Central memory CD8-positive, alpha-beta T cell (primary cell): ENCODE measurements at regions not wholly inside any gene's neighbourhood (a gene's known extent, or its start where the extent isn't known, plus 50 kb on each side); places are given as distances from the start of the nearest gene placed in this dataset.

Experiments
- ATAC-seq: fragments of 150-1000 bp; cut with Tn5 transposase; replicated peaks from 2 replicates; pipeline ENCODE4 v1.10.0; 2022; ENCODE audit warnings: mild to moderate bottlenecking, moderate FRiP score, moderate number of reproducible peaks; ENCODE audit not compliant: poor library complexity, severe bottlenecking; ENCODE audit errors: extremely low read depth
- DNase-seq, 2 donors: peaks; one replicate each; pipeline ENCODE4 v3.0.0; 2021; ENCODE audit warnings: low spot score in 2 of 2
- H3K27ac Mint-ChIP-seq: one replicate; pipeline ENCODE4 v1.8.0; 2022; ENCODE audit warnings: low read depth, mild to moderate bottlenecking, moderate library complexity, mixed read lengths
- H3K27me3 Mint-ChIP-seq: one replicate; pipeline ENCODE4 v1.8.0; 2022; ENCODE audit warnings: mixed read lengths
- H3K36me3 Mint-ChIP-seq: one replicate; pipeline ENCODE4 v1.8.0; 2022; ENCODE audit warnings: mild to moderate bottlenecking, moderate library complexity, mixed read lengths; ENCODE audit not compliant: insufficient read depth
- H3K4me1 Mint-ChIP-seq: one replicate; pipeline ENCODE4 v1.8.0; 2022; ENCODE audit warnings: mixed read lengths
- H3K4me3 Mint-ChIP-seq: one replicate; pipeline ENCODE4 v1.8.0; 2022; ENCODE audit warnings: mild to moderate bottlenecking, moderate library complexity, mixed read lengths
- H3K9me3 Mint-ChIP-seq: one replicate; pipeline ENCODE4 v1.8.0; 2022; ENCODE audit warnings: mixed read lengths

- no peaks in the 10 kb centered on the region for H3K27me3 Mint-ChIP-seq
- H3K9me3 Mint-ChIP-seq, result peaks cover 8% of the 10 kb centered on the region
- H3K36me3 Mint-ChIP-seq, result no peaks in the 10 kb centered on the region
- H3K4me1 Mint-ChIP-seq, result no peaks in the 10 kb centered on the region
- no peak overlapping the region for H3K4me3 Mint-ChIP-seq
- no peak for DNase-seq
- ATAC-seq, result no peak
- H3K27ac Mint-ChIP-seq, result no peak overlapping the region
These were observed 547.0 kb upstream of the COX7C start for GRCh38 chr5:86070719-86071118.

GRCh38 chr5:86074297-86074696 lies 543.4 kb upstream of the COX7C start:
- H3K4me1 Mint-ChIP-seq, result no peaks in the 10 kb centered on the region
- no peaks in the 10 kb centered on the region for H3K36me3 Mint-ChIP-seq
- ATAC-seq, result no peak

GRCh38 chr5:86075139-86075538 lies 542.6 kb upstream of the COX7C start:
- no peak for DNase-seq
- H3K4me1 Mint-ChIP-seq, result no peaks in the 10 kb centered on the region
- no peak for ATAC-seq
- H3K4me3 Mint-ChIP-seq, result no peak overlapping the region
- no peaks in the 10 kb centered on the region for H3K9me3 Mint-ChIP-seq
- no peaks in the 10 kb centered on the region for H3K27me3 Mint-ChIP-seq
- H3K27ac Mint-ChIP-seq, result no peak overlapping the region
- H3K36me3 Mint-ChIP-seq, result no peaks in the 10 kb centered on the region

More at GRCh38 chr5:86074297-86074696, 543.4 kb upstream of the COX7C start:
- Mint-ChIP-seq H3K4me3 (no peak overlapping the region), H3K27me3 (no peaks in the 10 kb centered on the region), H3K27ac (no peak overlapping the region), H3K9me3 (no peaks in the 10 kb centered on the region)
- DNase-seq, result no peak

GRCh38 chr5:86095092-86095491 lies 522.6 kb upstream of the COX7C start:
- Mint-ChIP-seq H3K4me3 (no peak overlapping the region), H3K4me1 (no peaks in the 10 kb centered on the region), H3K9me3 (peaks cover 10% of the 10 kb centered on the region), H3K27ac (no peak overlapping the region), H3K27me3 (no peaks in the 10 kb centered on the region), H3K36me3 (no peaks in the 10 kb centered on the region)
- ATAC-seq, result no peak
- DNase-seq, result no peak

- Mint-ChIP-seq H3K27ac (no peak overlapping the region), H3K9me3 (peaks cover 17% of the 10 kb centered on the region), H3K4me3 (no peak overlapping the region), H3K4me1 (no peaks in the 10 kb centered on the region), H3K36me3 (no peaks in the 10 kb centered on the region), H3K27me3 (no peaks in the 10 kb centered on the region)
- no peak for DNase-seq
- ATAC-seq, result no peak
These were observed 515.8 kb upstream of the COX7C start for GRCh38 chr5:86101966-86102365.

- Mint-ChIP-seq H3K36me3 (no peaks in the 10 kb centered on the region), H3K9me3 (peaks cover 20% of the 10 kb centered on the region), H3K27me3 (no peaks in the 10 kb centered on the region), H3K4me1 (no peaks in the 10 kb centered on the region), H3K27ac (no peak overlapping the region), H3K4me3 (no peak overlapping the region)
- DNase-seq (no peak), ATAC-seq (no peak)
These were observed 508.9 kb upstream of the COX7C start for GRCh38 chr5:86108825-86109224.

- H3K27me3 Mint-ChIP-seq, result no peaks in the 10 kb centered on the region
- peaks cover 13% of the 10 kb centered on the region for H3K9me3 Mint-ChIP-seq
- H3K4me1 Mint-ChIP-seq, result no peaks in the 10 kb centered on the region
- H3K4me3 Mint-ChIP-seq, result no peak overlapping the region
- no peak overlapping the region for H3K27ac Mint-ChIP-seq
- ATAC-seq (no peak), DNase-seq (no peak)
- no peaks in the 10 kb centered on the region for H3K36me3 Mint-ChIP-seq
These were observed 505.5 kb upstream of the COX7C start for GRCh38 chr5:86112249-86112648.

- ATAC-seq, result no peak
These were observed 502.6 kb upstream of the COX7C start for GRCh38 chr5:86115164-86115563.

GRCh38 chr5:86118542-86118941 lies 499.2 kb upstream of the COX7C start:
- H3K4me3 Mint-ChIP-seq, result no peak overlapping the region
- peaks cover 15% of the 10 kb centered on the region for H3K9me3 Mint-ChIP-seq
- no peak overlapping the region for H3K27ac Mint-ChIP-seq
- DNase-seq (no peak), ATAC-seq (no peak)
- H3K27me3 Mint-ChIP-seq, result no peaks in the 10 kb centered on the region
- H3K36me3 Mint-ChIP-seq, result no peaks in the 10 kb centered on the region
- no peaks in the 10 kb centered on the region for H3K4me1 Mint-ChIP-seq

More at GRCh38 chr5:86115164-86115563, 502.6 kb upstream of the COX7C start:
- Mint-ChIP-seq H3K4me3 (no peak overlapping the region), H3K4me1 (no peaks in the 10 kb centered on the region), H3K27me3 (no peaks in the 10 kb centered on the region), H3K9me3 (peaks cover 15% of the 10 kb centered on the region), H3K36me3 (no peaks in the 10 kb centered on the region), H3K27ac (no peak overlapping the region)
- DNase-seq, result no peak

- no peaks in the 10 kb centered on the region for H3K4me1 Mint-ChIP-seq
- no peak for DNase-seq
- H3K4me3 Mint-ChIP-seq, result no peak overlapping the region
- peaks cover 12% of the 10 kb centered on the region for H3K9me3 Mint-ChIP-seq
- H3K27ac Mint-ChIP-seq, result no peak overlapping the region
- no peaks in the 10 kb centered on the region for H3K27me3 Mint-ChIP-seq
- H3K36me3 Mint-ChIP-seq, result no peaks in the 10 kb centered on the region
- no peak for ATAC-seq
These were observed 493.4 kb upstream of the COX7C start for GRCh38 chr5:86124333-86124732.

- Mint-ChIP-seq H3K9me3 (peaks cover 11% of the 10 kb centered on the region), H3K36me3 (no peaks in the 10 kb centered on the region), H3K27ac (no peak overlapping the region), H3K27me3 (no peaks in the 10 kb centered on the region), H3K4me3 (no peak overlapping the region), H3K4me1 (no peaks in the 10 kb centered on the region)
- no peak for ATAC-seq
- no peak for DNase-seq
These were observed 491.8 kb upstream of the COX7C start for GRCh38 chr5:86125731-86126601.

- DNase-seq (no peak), ATAC-seq (no peak)
- Mint-ChIP-seq H3K36me3 (no peaks in the 10 kb centered on the region), H3K9me3 (peaks cover 11% of the 10 kb centered on the region), H3K27me3 (no peaks in the 10 kb centered on the region), H3K27ac (no peak overlapping the region), H3K4me1 (no peaks in the 10 kb centered on the region), H3K4me3 (no peak overlapping the region)
These were observed 490.0 kb upstream of the COX7C start for GRCh38 chr5:86127696-86128095.

- DNase-seq (no peak), ATAC-seq (no peak)
- H3K27ac Mint-ChIP-seq, result no peak overlapping the region
- H3K36me3 Mint-ChIP-seq, result no peaks in the 10 kb centered on the region
- no peaks in the 10 kb centered on the region for H3K4me1 Mint-ChIP-seq
- no peak overlapping the region for H3K4me3 Mint-ChIP-seq
- H3K27me3 Mint-ChIP-seq, result no peaks in the 10 kb centered on the region
- H3K9me3 Mint-ChIP-seq, result peaks cover 11% of the 10 kb centered on the region
These were observed 488.7 kb upstream of the COX7C start for GRCh38 chr5:86129009-86129408.
